ENCODE measurements at regions not wholly inside any gene's neighbourhood (a gene's known extent, or its start where the extent isn't known, plus 50 kb on each side); places are given as distances from the start of the nearest gene placed in this dataset.

- no peak for TF ChIP-seq CTCF (IDR thresholded peaks at IDR 0.05)
- TF ChIP-seq POLR2A (IDR thresholded peaks at IDR 0.05) = no peak
These were observed 1417.5 kb upstream of the SEL1L start for GRCh38 chr14:82951171-82951570.
